CD4-positive, alpha-beta T cell treated with Interleukin-21 for 1 hour (primary cell): ENCODE measurements at regions not wholly inside any gene's neighbourhood (a gene's known extent, or its start where the extent isn't known, plus 50 kb on each side); places are given as distances from the start of the nearest gene placed in this dataset.
"Not testable (repeated sequence)": the region's sequence is repeated elsewhere in the genome, so short reads cannot be mapped to it uniquely, and the experiment has no call there.

Source experiments
- DNase-seq: peaks from one replicate; pipeline ENCODE4 v3.0.0-alpha.2; 2020

GRCh38 chr12:84103886-84104285 is 808.7 kb downstream of the SLC6A15 start:
- DNase-seq, result not testable (repeated sequence)

GRCh38 chr12:84101963-84102362 is 810.6 kb downstream of the SLC6A15 start:
- not testable (repeated sequence) for DNase-seq

DNA sequence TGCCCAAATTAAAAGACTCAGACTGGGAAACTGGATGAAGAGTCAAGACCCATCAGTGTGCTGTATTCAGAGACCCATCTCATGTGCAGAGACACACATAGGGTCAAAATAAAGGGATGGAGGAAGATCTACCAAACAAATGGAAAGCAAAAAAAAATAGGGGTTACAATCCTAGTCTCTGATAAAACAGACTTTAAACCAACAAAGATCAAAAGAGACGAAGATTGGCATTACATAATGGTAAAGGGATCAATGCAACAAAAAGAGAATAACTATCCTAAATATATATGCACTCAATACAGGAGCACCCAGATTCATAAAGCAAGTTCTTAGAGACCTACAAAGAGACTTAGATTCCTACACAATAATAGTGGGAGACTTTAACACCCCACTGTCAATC is 813.0 kb downstream of the SLC6A15 start:
- DNase-seq, result not testable (repeated sequence)

DNA sequence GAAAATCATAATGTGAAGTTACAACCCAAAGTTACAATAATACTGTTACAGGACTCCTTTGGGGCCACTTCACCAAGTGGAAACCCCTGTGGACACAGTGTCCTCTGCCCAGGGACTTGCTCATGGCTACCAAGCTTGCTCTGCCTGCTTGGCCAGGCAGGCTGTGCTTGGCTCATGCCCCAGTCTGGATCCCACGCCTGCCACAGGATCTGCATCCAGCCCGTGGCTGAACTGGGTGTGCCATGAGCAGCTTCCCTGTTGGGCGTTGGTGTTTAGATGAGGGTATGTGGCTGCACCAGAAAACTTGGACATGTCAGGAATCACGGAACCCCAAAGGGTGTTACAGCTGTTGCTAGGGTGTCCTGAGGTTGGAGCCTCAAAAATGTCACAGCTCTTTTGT is 820.9 kb downstream of the SLC6A15 start:
- DNase-seq, result no peak

GRCh38 chr12:84089356-84089755 is 823.2 kb downstream of the SLC6A15 start:
- DNase-seq, result no peak

DNA sequence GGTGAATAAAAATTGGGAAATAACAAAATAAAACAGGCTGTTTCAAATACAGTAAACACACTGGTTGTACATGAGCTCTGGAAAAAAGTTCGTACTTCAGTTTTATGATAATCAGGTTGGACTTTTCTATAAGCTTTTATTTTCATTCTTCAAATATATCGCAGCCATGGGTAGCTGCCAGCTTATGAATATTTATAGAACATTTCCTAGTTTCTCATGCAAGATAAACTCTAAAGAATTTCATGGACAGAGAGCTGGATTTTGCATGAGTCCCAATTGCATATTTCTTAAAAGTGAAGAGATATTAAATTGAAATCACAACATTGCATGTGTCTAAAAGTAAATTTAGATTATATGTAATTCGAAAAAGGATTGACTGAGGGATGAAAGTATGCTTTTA is 827.6 kb downstream of the SLC6A15 start:
- DNase-seq, result no peak

- DNase-seq, result no peak
These were observed 833.0 kb downstream of the SLC6A15 start for GRCh38 chr12:84079626-84080025.

GRCh38 chr12:84077679-84078078 is 834.9 kb downstream of the SLC6A15 start:
- no peak for DNase-seq

DNA sequence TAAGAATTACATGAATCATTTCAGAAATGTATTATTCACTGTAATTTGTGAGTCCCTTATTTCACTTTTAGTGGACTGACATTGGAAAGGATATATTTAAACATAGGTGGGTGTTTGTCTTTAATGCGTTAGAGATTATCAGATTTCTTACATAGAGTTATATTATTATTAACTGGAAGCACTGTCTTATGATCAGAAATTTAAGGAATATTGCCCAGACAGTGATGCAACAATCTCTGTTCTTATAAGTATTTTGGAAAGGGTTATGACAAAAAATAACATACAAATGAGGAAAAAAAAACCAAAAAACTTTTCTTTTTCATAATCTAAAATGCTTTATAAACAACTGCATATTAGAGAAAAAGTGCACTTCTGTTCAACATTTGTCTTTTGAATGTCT is 836.6 kb downstream of the SLC6A15 start:
- DNase-seq, result no peak

DNA sequence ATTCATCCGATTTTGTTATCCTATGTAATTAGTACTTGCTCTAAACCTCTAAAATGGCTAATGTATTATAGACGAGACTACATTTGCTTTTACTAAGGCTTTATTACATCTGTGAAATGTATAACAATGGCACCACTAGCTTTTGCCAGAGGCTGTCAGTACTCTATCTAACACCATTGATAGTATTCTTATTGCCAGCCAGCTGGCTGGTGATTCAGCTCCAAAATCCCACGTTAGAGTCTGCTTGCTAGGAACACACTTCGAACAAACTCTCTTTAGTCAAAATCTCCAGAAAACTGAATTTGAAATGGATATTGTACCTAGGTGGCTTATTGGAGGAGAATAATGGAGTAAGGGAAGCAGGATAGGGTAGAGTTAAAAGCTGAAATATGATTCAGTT is 839.2 kb downstream of the SLC6A15 start:
- DNase-seq, result no peak

- DNase-seq, result no peak
These were observed 839.6 kb downstream of the SLC6A15 start for GRCh38 chr12:84072961-84073360.

DNA sequence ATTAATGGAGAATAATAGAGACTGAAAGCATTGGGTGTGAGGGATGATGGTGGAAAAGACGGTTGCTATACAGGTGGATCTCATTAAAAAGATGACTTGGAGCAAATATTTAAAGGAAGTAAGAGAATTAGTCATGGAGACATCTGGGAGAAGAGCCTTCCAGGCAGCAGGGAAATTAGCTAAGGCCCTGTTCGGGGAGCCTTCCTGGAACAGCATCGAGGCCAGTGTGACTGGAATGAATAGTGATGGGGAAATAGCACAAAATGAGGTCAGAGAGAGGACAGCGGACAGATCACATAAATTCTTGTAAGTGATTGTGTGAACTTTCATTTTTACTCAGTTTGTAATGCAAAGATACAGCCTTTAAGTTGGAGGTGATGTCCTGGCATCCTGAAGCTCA is 842.3 kb downstream of the SLC6A15 start:
- DNase-seq, result no peak

DNA sequence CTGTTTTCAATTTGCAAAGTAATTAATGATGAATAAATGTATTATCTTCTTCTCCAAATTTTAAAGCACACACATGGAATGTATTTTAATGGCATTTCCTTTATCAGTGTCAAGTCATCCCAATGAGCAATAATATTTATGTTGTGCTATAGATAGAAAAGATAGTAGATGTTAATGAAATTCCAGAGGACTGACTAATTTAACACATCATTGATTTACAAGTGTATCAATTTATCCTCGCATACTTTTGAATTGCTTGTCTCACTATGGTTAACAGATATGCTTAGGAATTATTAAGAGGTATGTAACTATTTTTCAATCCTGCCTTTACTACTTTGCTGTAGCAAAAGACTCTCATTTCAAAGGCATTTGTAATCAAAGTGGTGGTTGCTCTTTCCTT is 842.9 kb downstream of the SLC6A15 start:
- DNase-seq, result no peak

- no peak for DNase-seq
These were observed 843.4 kb downstream of the SLC6A15 start for GRCh38 chr12:84069198-84069597.

DNA sequence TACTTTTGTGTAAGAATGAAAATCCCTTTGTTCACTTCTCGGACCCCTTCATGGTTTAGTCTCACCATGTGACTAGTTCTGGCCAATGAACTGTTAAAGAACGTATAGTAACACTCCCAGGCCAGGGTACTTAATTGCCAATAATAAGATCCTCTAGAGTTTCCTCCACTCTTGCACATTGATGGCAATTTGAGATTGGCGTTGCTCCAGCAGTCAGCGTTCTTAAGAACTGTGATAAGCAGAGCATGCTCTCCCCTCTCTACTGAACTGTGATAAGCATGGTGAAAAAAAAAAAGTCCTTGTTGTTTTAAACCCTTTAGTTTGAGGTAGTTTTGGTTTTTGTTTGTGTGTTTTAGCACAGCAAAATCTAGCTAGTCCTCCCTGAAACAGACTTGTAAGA is 854.5 kb downstream of the SLC6A15 start:
- no peak for DNase-seq

DNA sequence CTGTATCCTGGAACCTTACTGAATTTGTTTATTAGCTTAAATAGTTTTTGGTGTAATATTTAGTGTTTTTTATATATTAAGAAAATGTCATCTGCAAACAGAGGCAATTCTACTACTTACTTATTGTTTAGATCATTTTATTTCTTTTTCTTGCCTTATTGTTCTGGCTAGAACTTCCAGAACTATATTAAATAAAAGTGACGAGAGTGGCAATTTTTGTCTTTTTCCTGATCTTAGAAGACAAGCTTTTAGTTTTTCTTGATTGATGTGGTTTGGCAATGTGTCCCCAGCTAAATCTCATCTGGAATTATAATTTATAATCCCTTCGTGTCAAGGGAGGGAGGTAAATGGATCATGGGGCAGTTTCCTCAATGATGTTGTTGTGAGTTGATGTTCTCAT is 857.8 kb downstream of the SLC6A15 start:
- no peak for DNase-seq

GRCh38 chr12:84047881-84048280 is 864.7 kb downstream of the SLC6A15 start:
- DNase-seq, result no peak

GRCh38 chr12:84046859-84047258 is 865.7 kb downstream of the SLC6A15 start:
- DNase-seq, result no peak

DNA sequence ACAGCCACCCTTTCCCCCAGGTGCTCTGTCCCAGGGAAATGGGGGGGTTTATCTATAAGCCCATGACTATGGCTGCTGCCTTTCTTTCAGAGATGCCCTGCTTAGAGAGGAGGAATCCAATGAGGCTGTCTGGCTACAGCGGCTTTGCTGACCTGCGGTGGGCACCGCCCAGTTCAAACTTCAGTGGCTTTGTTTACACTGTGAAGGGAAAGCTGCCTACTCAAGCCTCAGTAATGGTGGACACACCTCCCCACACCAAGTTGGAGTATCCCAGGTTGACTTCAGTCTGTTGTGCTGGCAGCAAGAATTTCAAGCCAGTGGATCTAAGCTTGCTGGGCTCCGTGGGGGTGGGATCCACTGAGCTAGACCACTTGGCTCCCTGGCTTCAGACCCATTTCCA is 869.2 kb downstream of the SLC6A15 start:
- no peak for DNase-seq

GRCh38 chr12:84038242-84038641 is 874.4 kb downstream of the SLC6A15 start:
- no peak for DNase-seq

DNA sequence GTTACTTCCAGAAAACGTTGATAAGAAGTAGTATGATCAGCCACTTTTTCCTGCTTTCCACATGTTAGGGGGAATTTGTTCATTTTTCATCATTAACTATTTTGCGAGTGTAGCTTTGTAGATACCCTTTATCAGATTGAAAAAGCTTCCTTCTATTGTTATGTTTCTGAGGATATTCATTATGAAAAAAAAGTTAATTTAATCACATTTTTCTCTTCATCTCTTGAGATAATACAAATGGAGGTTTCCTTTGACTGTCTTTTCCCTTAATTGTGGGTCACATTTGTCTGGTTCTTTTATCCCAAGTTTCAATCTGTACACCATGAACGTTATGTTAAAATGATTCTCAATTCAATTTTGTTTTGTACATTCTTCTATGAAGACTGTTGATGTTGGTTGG is 875.7 kb downstream of the SLC6A15 start:
- no peak for DNase-seq

DNA sequence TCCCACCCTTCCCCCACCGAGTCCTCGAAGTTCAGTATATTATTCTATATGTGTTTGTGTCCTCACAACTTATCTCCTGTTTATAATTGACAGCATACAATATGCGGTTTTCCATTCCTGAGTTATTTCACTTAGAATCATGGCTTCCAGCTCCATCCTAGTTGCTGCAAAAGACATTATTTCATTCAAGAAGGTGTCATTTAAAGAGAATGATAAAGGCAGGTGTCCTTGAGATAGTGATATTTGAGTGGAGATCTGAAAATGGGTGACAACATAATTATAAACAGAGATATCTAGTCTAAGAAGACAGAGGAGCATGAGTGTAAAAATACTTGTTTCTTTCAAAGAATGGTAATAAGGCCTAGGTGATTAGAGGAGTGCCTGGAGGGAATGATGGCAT is 876.8 kb downstream of the SLC6A15 start:
- no peak for DNase-seq

GRCh38 chr12:84034871-84035270 is 877.7 kb downstream of the SLC6A15 start:
- no peak for DNase-seq

DNA sequence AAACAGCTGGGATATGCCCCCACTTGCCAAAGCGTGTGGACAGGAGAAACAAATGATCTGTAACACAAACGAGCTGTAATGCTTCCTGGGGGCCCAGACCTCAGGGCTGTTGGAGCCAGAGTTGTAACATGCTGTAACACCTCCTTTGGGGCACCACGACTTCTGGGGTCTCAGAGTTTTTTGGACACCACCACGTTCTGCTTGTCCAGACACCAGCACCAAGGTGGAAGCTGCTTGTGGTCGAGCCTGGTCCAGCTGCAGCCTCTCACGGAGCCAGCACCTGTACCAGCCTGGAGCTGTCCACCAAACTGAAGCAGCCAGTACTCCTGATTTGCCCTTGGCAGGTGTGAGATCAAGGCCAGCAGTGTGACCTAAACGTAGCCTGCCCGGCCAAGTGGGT is 879.4 kb downstream of the SLC6A15 start:
- no peak for DNase-seq

DNA sequence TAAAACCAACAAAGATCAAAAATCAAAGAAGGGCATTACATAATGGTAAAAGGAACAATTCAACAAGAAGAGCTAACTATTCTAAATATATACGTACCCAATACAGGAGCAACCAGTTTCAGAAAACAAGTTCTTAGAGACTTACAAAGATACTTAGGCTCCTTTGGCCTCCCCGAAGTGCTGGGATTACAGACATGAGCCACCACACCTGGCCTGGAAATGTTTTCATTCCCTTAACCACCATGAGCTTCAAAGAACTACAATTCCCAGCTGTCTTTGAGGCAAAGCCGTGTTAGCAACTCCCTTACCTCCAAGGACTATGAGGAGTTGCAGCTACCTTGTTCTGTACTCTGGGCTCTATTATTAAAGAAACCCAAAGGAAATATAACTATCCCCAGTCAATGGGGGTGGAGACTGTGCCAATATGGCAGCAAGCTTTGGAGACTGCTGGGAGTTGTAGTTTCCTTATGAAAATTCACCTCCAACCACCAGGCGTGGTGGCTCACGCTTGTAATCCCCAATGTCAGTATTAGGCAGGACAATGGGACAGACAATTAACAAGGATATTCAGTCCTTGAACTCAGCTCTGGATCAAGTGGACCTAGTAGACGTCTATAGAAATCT is 893.9 kb downstream of the SLC6A15 start:
- DNase-seq, result not testable (repeated sequence)

GRCh38 chr12:84016956-84017355 is 895.6 kb downstream of the SLC6A15 start:
- no peak for DNase-seq
